Thyroid gland (tissue), 4 donors: ENCODE measurements at regions not wholly inside any gene's neighbourhood (a gene's known extent, or its start where the extent isn't known, plus 50 kb on each side); places are given as distances from the start of the nearest gene placed in this dataset.
"Not testable (repeated sequence)": the region's sequence is repeated elsewhere in the genome, so short reads cannot be mapped to it uniquely, and the experiment has no call there.

Experiments used
- DNase-seq, 2 donors: peaks; one replicate each; pipeline ENCODE4 v3.0.0-alpha.2; 2019
- H3K27ac ChIP-seq, 3 donors: fragments of 200-600 bp; sonication (generic); 1 replicate in 2 of 3; 2 replicates in 1 of 3; pipeline ENCODE4 v1.5.1; 2016 to 2019; ENCODE audit warnings: mild to moderate bottlenecking in 1 of 3, moderate library complexity in 1 of 3
- H3K27me3 ChIP-seq: fragments of 200-600 bp; sonication (generic); one replicate; pipeline ENCODE4 v1.5.1; 2019
- H3K36me3 ChIP-seq, 2 donors: fragments of 200-600 bp; sonication (generic); one replicate each; pipeline ENCODE4 v1.5.1; 2016 to 2019
- H3K4me1 ChIP-seq, 2 donors: fragments of 200-600 bp; sonication (generic); one replicate each; pipeline ENCODE4 v1.5.1; 2017 to 2019
- H3K4me3 ChIP-seq, 3 donors: fragments of 200-600 bp; sonication (generic); replicated peaks in 1 of 3; 1 replicate in 2 of 3; 2 replicates in 1 of 3; pipeline ENCODE4 v1.5.1; 2016; ENCODE audit warnings: mild to moderate bottlenecking in 1 of 3
- H3K9me3 ChIP-seq: fragments of 200-600 bp; sonication (generic); one replicate; pipeline ENCODE4 v1.5.1; 2017
- POLR2A ChIP-seq, 2 donors: fragments of 450-650 bp; IDR thresholded peaks; one replicate each; pipeline ENCODE4 v1.6.1; 2017; ENCODE audit warnings: antibody characterized with exemption in 2 of 2, mild to moderate bottlenecking in 2 of 2, moderate library complexity in 1 of 2
- WGBS, 2 donors: methylation state at CpG; one replicate each; pipeline ENCODE4 v1.1.5; 2017; 5-methylcytosine and 5-hydroxymethylcytosine counted together
- intact Hi-C: fragments of 100-400 bp; cut with DNase I; formaldehyde crosslinking; loops from one replicate; pipeline ENCODE4 v1.15.1; 2023
- TF ChIP-seq, protein P1 (sequence below), 6 experiments: fragments of 200-600 bp in 3 of 6; fragments of 450-650 bp in 3 of 6; sonication (generic) in 3 of 6; IDR thresholded peaks; one replicate each; pipeline ENCODE4 v1.5.1; 2016 to 2019; ENCODE audit warnings: antibody characterized with exemption in 6 of 6, mild to moderate bottlenecking in 2 of 6, inconsistent platforms in 1 of 6, moderate library complexity in 1 of 6

DNA sequence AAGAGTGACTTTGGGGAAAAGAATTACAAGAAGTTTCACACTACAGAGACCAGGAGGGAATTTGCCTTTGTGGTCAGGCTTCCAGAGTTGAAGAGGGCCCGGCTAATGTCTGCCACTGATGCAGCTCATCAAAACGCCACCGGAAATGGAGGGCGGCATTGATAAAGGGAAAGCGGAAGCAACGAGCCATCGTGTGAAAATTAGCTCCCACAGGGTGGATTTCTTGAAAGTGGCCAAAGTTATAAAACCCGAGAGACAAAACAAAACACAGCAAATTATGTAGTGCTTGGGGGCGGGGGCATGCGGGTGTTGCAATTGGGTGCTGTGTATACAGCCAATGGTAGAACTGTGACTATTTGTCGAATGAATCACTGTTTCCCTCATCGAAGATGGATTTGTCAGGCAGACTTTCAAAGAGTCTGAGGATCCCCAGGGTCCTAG is 113.0 kb downstream of the ADAMTS15 start:
- intact Hi-C loops, result no loop called here
- no peak overlapping the region for H3K4me3 ChIP-seq
- TF ChIP-seq POLR2A (IDR thresholded peaks at IDR 0.05), result no peak
- TF ChIP-seq, protein P1, sequence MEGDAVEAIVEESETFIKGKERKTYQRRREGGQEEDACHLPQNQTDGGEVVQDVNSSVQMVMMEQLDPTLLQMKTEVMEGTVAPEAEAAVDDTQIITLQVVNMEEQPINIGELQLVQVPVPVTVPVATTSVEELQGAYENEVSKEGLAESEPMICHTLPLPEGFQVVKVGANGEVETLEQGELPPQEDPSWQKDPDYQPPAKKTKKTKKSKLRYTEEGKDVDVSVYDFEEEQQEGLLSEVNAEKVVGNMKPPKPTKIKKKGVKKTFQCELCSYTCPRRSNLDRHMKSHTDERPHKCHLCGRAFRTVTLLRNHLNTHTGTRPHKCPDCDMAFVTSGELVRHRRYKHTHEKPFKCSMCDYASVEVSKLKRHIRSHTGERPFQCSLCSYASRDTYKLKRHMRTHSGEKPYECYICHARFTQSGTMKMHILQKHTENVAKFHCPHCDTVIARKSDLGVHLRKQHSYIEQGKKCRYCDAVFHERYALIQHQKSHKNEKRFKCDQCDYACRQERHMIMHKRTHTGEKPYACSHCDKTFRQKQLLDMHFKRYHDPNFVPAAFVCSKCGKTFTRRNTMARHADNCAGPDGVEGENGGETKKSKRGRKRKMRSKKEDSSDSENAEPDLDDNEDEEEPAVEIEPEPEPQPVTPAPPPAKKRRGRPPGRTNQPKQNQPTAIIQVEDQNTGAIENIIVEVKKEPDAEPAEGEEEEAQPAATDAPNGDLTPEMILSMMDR (IDR thresholded peaks at IDR 0.05), result no peak
- no peaks in the 10 kb centered on the region for H3K36me3 ChIP-seq
- no peaks in the 10 kb centered on the region for H3K4me1 ChIP-seq
- 86 to 90% methylated on average over 12 of the region's 12 CpGs for WGBS, 2 donors
- DNase-seq, result no peak
- no peak overlapping the region for H3K27ac ChIP-seq
- no peaks in the 10 kb centered on the region for H3K9me3 ChIP-seq
- H3K27me3 ChIP-seq, result no peaks in the 10 kb centered on the region

DNA sequence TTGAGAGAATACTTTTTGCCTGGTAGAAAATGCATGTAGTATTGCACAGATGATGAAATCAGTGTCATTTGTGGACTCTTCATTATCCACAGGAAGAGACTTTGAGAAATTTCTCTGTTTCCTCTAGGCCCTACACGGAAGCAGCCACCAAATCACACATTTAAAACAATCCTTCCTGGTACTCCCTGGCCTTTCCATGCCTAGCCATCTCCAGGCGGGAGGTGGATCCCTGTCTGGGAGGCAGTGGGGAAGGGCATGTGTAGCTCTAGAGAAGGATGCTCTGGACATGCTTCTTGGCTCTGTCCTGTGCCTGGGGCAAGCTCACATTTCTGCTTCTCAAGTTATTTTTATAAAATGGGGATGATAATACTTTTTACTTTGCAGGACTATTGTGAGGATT is 114.1 kb downstream of the ADAMTS15 start:
- TF ChIP-seq POLR2A (IDR thresholded peaks at IDR 0.05), result no peak
- TF ChIP-seq, protein P1 (IDR thresholded peaks at IDR 0.05), result no peak
- H3K36me3 ChIP-seq, result no peaks in the 10 kb centered on the region
- H3K9me3 ChIP-seq, result no peaks in the 10 kb centered on the region
- H3K27me3 ChIP-seq, result no peaks in the 10 kb centered on the region
- DNase-seq, result no peak
- 83 to 87% methylated on average over 2 of the region's 2 CpGs for WGBS, 2 donors
- intact Hi-C loops, result no loop called here
- no peak overlapping the region for H3K4me3 ChIP-seq
- no peak overlapping the region for H3K27ac ChIP-seq
- no peaks in the 10 kb centered on the region for H3K4me1 ChIP-seq

DNA sequence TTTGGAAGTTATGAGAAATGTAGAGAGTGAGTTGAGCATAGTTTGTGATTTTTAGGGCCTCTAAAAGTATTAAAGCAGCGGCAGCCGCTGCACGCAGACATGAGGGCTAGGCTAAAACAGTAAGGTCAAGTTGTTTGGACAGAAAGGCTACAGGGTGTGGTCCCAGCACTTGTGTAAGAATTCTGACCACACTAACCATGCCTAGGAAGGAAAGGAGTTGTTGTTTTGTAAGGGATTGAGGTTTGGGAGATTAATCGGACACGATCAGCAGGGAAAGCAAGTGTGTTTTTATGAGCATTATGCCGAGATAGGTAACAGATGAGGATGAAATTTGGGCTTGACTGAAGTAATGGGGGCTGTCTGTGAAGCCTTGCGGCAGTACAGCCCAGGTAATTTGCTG is 117.9 kb downstream of the ADAMTS15 start:
- H3K36me3 ChIP-seq, intact Hi-C loops, H3K9me3 ChIP-seq, H3K4me1 ChIP-seq, DNase-seq, H3K4me3 ChIP-seq, H3K27me3 ChIP-seq, H3K27ac ChIP-seq: not testable (repeated sequence)
- 82 to 92% methylated on average over 7 of the region's 7 CpGs for WGBS, 2 donors

DNA sequence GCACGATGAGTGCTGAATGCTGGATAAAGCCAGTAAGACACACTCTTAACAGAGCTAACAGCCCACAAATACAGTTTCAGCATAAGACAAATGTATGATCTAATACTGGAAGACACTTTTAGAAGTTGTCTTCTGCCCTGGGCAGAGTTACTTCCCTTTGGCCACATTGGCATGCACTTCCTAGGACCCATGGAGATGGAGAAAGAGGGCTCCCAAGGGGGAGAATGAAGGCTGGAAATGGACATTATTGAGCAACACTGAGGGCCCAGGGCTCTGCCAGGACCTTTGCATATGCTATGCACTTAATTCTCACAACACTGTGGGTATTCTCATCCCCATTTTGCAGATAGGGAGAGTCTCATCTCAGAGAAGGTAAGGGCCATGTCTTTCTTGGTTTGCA is 123.1 kb downstream of the ADAMTS15 start:
- WGBS, 2 donors, result 91 to 97% methylated on average over 1 of the region's 1 CpG
- no peak overlapping the region for H3K4me3 ChIP-seq
- no peak overlapping the region for H3K27ac ChIP-seq
- no peaks in the 10 kb centered on the region for H3K36me3 ChIP-seq
- intact Hi-C loops, result no loop called here
- TF ChIP-seq, protein P1 (IDR thresholded peaks at IDR 0.05), result no peak
- TF ChIP-seq POLR2A (IDR thresholded peaks at IDR 0.05), result no peak
- no peaks in the 10 kb centered on the region for H3K9me3 ChIP-seq
- H3K27me3 ChIP-seq, result no peaks in the 10 kb centered on the region
- no peak for DNase-seq
- no peaks in the 10 kb centered on the region for H3K4me1 ChIP-seq

DNA sequence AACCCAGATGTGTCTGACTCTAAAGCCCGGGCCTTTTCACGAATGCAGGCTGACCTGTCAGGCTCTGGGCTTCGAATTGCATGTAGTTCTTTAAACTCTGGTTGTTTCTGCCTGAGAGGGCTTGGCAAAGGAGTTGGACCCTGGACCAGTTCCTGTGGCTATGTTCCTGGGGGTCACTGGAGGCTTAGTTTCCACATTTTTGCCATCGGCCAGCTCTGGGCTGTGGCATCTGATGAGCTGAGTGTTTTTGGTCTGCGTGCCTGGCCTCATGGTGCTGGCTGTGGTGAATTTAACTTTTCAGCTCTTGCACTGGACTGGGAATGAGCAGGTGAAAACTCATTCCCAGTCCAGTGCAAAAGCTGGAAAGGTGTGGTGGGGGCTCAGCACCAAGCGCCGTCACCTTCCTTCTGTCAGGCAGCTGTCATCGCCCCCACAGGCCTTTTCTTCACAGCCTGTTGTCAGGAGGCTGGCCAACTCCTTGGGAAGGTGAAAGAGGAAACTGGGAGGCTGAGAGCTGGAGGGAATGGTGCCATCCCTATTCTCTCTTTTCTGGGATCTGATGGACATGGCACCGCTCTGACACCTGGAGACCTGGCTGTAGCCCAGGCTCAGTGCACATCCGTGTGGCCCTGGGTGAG is 123.6 kb downstream of the ADAMTS15 start:
- Histone ChIP-seq H3K4me1 (no peaks in the 10 kb centered on the region), H3K36me3 (no peaks in the 10 kb centered on the region), H3K27ac (no peak overlapping the region), H3K9me3 (no peaks in the 10 kb centered on the region), H3K4me3 (no peak overlapping the region), H3K27me3 (no peaks in the 10 kb centered on the region)
- intact Hi-C loops, result no loop called here
- TF ChIP-seq, protein P1 (IDR thresholded peaks at IDR 0.05), result no peak
- no peak for TF ChIP-seq POLR2A (IDR thresholded peaks at IDR 0.05)
- DNase-seq, result no peak
- WGBS, 2 donors, result 79 to 81% methylated on average over 10 of the region's 10 CpGs
